H1 (cell line): ENCODE measurements at regions not wholly inside any gene's neighbourhood (a gene's known extent, or its start where the extent isn't known, plus 50 kb on each side); places are given as distances from the start of the nearest gene placed in this dataset.

Experiments used
- CHD7 ChIP-seq: fragments of 300-600 bp; sonication (generic); IDR thresholded peaks from 2 replicates; pipeline ENCODE4 v1.7.1; 2012; ENCODE audit warnings: low read length, moderate library complexity, mild to moderate bottlenecking, inconsistent platforms; ENCODE audit not compliant: insufficient replicate concordance
- GTF2F1 ChIP-seq: IDR thresholded peaks from 2 replicates; pipeline ENCODE4 v1.6.1; 2012; ENCODE audit warnings: low read depth, low read length, improper control_type of control experiment, borderline replicate concordance
- SIN3A ChIP-seq, 2 experiments: IDR thresholded peaks in 1 of 2; conservative IDR thresholded peaks in 1 of 2; 2 replicates each; pipeline ENCODE4 v1.6.1; 2011 to 2012; ENCODE audit warnings: low read length in 2 of 2, improper control_type of control experiment in 1 of 2, low read depth in 1 of 2, mild to moderate bottlenecking in 1 of 2

DNA sequence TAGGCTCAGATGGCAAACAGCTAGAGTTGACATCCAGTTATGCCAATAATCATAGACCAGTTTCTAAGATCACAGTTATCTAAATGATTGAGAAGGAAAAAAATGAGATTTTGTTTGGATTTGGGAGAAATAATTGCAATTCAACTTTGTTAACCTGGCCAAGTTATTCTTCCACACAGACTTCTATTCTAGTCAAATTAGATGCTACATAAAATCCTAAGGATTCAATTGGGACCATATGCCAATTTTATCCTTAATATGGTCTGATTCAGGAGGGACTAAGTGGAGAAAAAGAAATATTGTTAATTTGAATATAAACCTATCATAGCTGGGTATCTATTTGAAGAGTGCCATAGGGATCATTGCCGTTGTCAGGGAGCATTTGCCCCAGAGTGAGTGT lies 178.3 kb upstream of the SLC7A11 start (continued):
- TF ChIP-seq CHD7 (no peak), SIN3A (conservative IDR thresholded peaks at IDR 0.05 in 1 of 2, IDR thresholded peaks at IDR 0.05 in 1 of 2; ENCODE audit: low read depth in 1 of 2, low read length in 2 of 2) (no peak), GTF2F1 (no peak)
